ENCODE measurements at regions not wholly inside any gene's neighbourhood (a gene's known extent, or its start where the extent isn't known, plus 50 kb on each side); places are given as distances from the start of the nearest gene placed in this dataset.
"Not testable (repeated sequence)": the region's sequence is repeated elsewhere in the genome, so short reads cannot be mapped to it uniquely, and the experiment has no call there.

- H3K9me3 Mint-ChIP-seq, result peaks cover 9% of the 10 kb centered on the region
- intact Hi-C loops (cut with micrococcal nuclease), result no loop called here
- H3K4me1 Mint-ChIP-seq (ENCODE audit: low read depth), result no peaks in the 10 kb centered on the region
- DNase-seq (ENCODE audit: low spot score), result no peak
- H3K36me3 Mint-ChIP-seq (ENCODE audit: low read depth), result no peaks in the 10 kb centered on the region
- H3K27me3 Mint-ChIP-seq (ENCODE audit: insufficient read depth), result no peaks in the 10 kb centered on the region
- no peak overlapping the region for H3K27ac Mint-ChIP-seq
- H3K4me3 Mint-ChIP-seq, result no peak overlapping the region
Observed at GRCh38 chr2:149686136-149687051, 98.8 kb upstream of the MMADHC start.

GRCh38 chr2:149685401-149685800 is 97.8 kb upstream of the MMADHC start:
- H3K27ac Mint-ChIP-seq; H3K27me3 Mint-ChIP-seq (ENCODE audit: insufficient read depth); DNase-seq (ENCODE audit: low spot score); intact Hi-C loops (cut with micrococcal nuclease); H3K9me3 Mint-ChIP-seq; H3K36me3 Mint-ChIP-seq (ENCODE audit: low read depth); H3K4me1 Mint-ChIP-seq (ENCODE audit: low read depth); H3K4me3 Mint-ChIP-seq: not testable (repeated sequence)

DNA sequence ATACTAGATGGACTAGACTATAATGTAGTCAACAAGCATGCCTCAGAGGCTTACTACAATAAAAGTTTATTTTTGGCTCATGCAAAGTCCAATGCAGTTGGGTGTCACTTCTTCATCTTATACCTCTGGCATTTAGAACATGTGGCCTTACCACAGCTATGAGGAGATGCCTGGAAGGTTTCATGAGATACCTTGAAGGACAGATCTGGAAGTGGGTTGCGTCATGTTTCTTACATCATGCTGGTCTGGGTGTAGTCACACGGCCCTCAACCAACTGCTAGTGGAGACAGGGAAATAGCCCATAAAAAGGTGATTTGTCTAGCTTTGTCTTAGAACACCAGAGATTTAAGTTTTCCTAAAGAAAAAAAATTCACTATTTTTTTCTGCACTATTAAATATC is 91.7 kb upstream of the MMADHC start:
- Mint-ChIP-seq H3K4me3 (no peak overlapping the region), H3K27ac (no peak overlapping the region), H3K27me3 (ENCODE audit: insufficient read depth) (no peaks in the 10 kb centered on the region), H3K4me1 (ENCODE audit: low read depth) (no peaks in the 10 kb centered on the region), H3K36me3 (ENCODE audit: low read depth) (no peaks in the 10 kb centered on the region), H3K9me3 (no peaks in the 10 kb centered on the region)
- no peak for DNase-seq (ENCODE audit: low spot score)
- intact Hi-C loops (cut with micrococcal nuclease), result no loop called here

DNA sequence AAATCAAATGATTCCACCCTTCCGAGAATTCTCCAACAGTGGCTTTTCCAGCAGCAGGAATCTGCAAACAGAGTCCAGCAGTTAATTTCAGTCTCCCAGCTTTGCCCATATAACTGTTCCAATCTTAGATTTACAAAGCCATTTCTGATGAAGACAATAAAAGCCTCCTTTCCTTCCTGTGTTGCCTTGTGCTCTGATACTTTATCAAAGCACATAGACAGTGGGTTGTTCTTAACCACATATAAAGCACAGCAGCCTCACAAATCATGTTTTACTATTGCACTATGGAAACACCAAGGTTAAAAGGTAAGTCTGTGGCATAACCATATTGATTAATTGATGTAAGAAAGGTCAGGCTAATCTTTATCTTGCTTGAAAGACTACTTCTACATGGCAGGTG is 89.8 kb upstream of the MMADHC start:
- Mint-ChIP-seq H3K27ac (no peak overlapping the region), H3K4me1 (ENCODE audit: low read depth) (no peaks in the 10 kb centered on the region), H3K27me3 (ENCODE audit: insufficient read depth) (no peaks in the 10 kb centered on the region), H3K4me3 (no peak overlapping the region), H3K36me3 (ENCODE audit: low read depth) (no peaks in the 10 kb centered on the region), H3K9me3 (no peaks in the 10 kb centered on the region)
- no peak for DNase-seq (ENCODE audit: low spot score)
- intact Hi-C loops (cut with micrococcal nuclease), result no loop called here

DNA sequence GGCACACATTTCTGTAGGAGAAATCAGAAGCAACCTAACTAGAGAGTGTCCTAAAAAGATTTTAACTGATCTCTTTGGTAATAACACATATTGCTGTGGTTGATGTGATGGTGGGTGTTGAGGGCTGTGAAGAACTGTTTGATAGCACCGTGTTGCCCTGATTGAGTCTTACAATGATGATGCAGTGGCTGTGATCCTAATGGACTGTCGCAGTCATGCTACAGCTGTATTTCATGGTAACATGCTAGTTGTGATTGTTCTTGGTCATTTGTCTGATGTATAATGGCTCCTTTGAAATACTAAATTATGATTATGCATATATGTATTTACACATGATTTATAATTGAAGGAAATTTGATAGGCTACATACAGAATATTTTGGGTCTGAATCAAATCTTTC is 82.5 kb upstream of the MMADHC start:
- no peak for DNase-seq (ENCODE audit: low spot score)
- Mint-ChIP-seq H3K4me3 (no peak overlapping the region), H3K9me3 (no peaks in the 10 kb centered on the region), H3K27me3 (ENCODE audit: insufficient read depth) (no peaks in the 10 kb centered on the region), H3K27ac (no peak overlapping the region), H3K36me3 (ENCODE audit: low read depth) (no peaks in the 10 kb centered on the region), H3K4me1 (ENCODE audit: low read depth) (no peaks in the 10 kb centered on the region)
- intact Hi-C loops (cut with micrococcal nuclease), result no loop called here

GRCh38 chr2:149666809-149667320 is 79.3 kb upstream of the MMADHC start:
- intact Hi-C loops (cut with micrococcal nuclease), result no loop called here
- Mint-ChIP-seq H3K27me3 (ENCODE audit: insufficient read depth) (no peaks in the 10 kb centered on the region), H3K4me3 (no peak overlapping the region)

GRCh38 chr2:149664896-149665295 is 77.3 kb upstream of the MMADHC start:
- no peaks in the 10 kb centered on the region for H3K4me1 Mint-ChIP-seq (ENCODE audit: low read depth)
- intact Hi-C loops (cut with micrococcal nuclease), result no loop called here
- H3K27me3 Mint-ChIP-seq (ENCODE audit: insufficient read depth), result no peaks in the 10 kb centered on the region
- no peak overlapping the region for H3K4me3 Mint-ChIP-seq
- no peaks in the 10 kb centered on the region for H3K36me3 Mint-ChIP-seq (ENCODE audit: low read depth)
- no peak for DNase-seq (ENCODE audit: low spot score)
- H3K27ac Mint-ChIP-seq, result no peak overlapping the region
- no peaks in the 10 kb centered on the region for H3K9me3 Mint-ChIP-seq

More at GRCh38 chr2:149666809-149667320, 79.3 kb upstream of the MMADHC start:
- no peaks in the 10 kb centered on the region for H3K4me1 Mint-ChIP-seq (ENCODE audit: low read depth)
- no peaks in the 10 kb centered on the region for H3K9me3 Mint-ChIP-seq
- no peaks in the 10 kb centered on the region for H3K36me3 Mint-ChIP-seq (ENCODE audit: low read depth)
- DNase-seq (ENCODE audit: low spot score), result no peak
- H3K27ac Mint-ChIP-seq, result no peak overlapping the region

DNA sequence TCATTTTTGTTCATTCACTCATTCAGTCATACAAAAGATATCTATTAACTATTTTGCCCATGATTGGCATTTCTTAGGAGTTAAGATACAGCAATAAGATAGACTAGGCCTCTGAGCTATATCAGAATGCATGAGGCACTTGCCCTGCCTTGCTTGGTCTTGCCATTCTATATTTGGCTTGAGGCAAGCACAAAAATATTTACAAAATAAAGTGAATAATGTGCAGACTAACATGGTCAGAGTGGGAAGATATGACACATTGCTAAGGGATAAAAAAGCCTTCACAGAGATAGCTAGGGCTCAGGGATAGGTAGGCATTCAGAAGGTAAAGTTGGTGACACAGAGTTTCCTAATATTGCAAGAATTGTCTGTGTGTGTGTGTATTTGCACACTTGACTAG is 75.0 kb upstream of the MMADHC start:
- intact Hi-C loops (cut with micrococcal nuclease), result no loop called here
- Mint-ChIP-seq H3K4me3 (no peak overlapping the region), H3K4me1 (ENCODE audit: low read depth) (no peaks in the 10 kb centered on the region), H3K27me3 (ENCODE audit: insufficient read depth) (no peaks in the 10 kb centered on the region), H3K36me3 (ENCODE audit: low read depth) (no peaks in the 10 kb centered on the region), H3K27ac (no peak overlapping the region), H3K9me3 (no peaks in the 10 kb centered on the region)
- no peak for DNase-seq (ENCODE audit: low spot score)

DNA sequence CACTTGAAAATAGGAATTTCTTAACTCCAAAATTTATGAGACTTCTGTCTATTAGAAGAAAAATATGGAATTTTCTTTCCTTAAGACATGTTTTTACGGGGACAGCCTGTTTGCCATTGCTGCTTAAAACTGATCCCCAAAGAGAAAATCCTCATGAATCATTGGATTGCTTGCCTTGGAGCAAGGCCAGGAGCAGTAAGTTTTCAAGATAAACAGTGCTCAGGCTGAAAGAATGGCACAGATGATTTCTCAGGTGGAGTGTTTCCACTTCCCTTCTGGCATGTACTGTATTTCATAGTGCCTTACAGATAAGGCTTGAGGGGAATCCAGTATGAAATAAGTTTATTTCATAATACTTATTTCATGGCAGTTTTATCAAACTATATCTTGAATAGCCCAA is 74.3 kb upstream of the MMADHC start:
- H3K27me3 Mint-ChIP-seq (ENCODE audit: insufficient read depth), result no peaks in the 10 kb centered on the region
- no peaks in the 10 kb centered on the region for H3K4me1 Mint-ChIP-seq (ENCODE audit: low read depth)
- H3K27ac Mint-ChIP-seq, result no peak overlapping the region
- intact Hi-C loops (cut with micrococcal nuclease), result no loop called here
- no peak overlapping the region for H3K4me3 Mint-ChIP-seq
- DNase-seq (ENCODE audit: low spot score), result no peak
- no peaks in the 10 kb centered on the region for H3K9me3 Mint-ChIP-seq
- H3K36me3 Mint-ChIP-seq (ENCODE audit: low read depth), result no peaks in the 10 kb centered on the region

GRCh38 chr2:149658553-149658952 is 71.0 kb upstream of the MMADHC start:
- no peaks in the 10 kb centered on the region for H3K27me3 Mint-ChIP-seq (ENCODE audit: insufficient read depth)
- H3K9me3 Mint-ChIP-seq, result peaks cover 5% of the 10 kb centered on the region
- H3K27ac Mint-ChIP-seq, result no peak overlapping the region
- H3K4me1 Mint-ChIP-seq (ENCODE audit: low read depth), result no peaks in the 10 kb centered on the region
- no peak for DNase-seq (ENCODE audit: low spot score)
- no peaks in the 10 kb centered on the region for H3K36me3 Mint-ChIP-seq (ENCODE audit: low read depth)
- intact Hi-C loops (cut with micrococcal nuclease), result no loop called here
- H3K4me3 Mint-ChIP-seq, result no peak overlapping the region

- no peak overlapping the region for H3K4me3 Mint-ChIP-seq
- no peaks in the 10 kb centered on the region for H3K4me1 Mint-ChIP-seq (ENCODE audit: low read depth)
- H3K27me3 Mint-ChIP-seq (ENCODE audit: insufficient read depth), result no peaks in the 10 kb centered on the region
Observed at GRCh38 chr2:149657401-149658040, 69.9 kb upstream of the MMADHC start.

GRCh38 chr2:149656996-149657395 is 69.4 kb upstream of the MMADHC start:
- no peak overlapping the region for H3K4me3 Mint-ChIP-seq
- no peaks in the 10 kb centered on the region for H3K36me3 Mint-ChIP-seq (ENCODE audit: low read depth)
- intact Hi-C loops (cut with micrococcal nuclease), result no loop called here
- no peaks in the 10 kb centered on the region for H3K27me3 Mint-ChIP-seq (ENCODE audit: insufficient read depth)
- H3K9me3 Mint-ChIP-seq, result peaks cover 5% of the 10 kb centered on the region
- H3K4me1 Mint-ChIP-seq (ENCODE audit: low read depth), result no peaks in the 10 kb centered on the region
- DNase-seq (ENCODE audit: low spot score), result no peak
- H3K27ac Mint-ChIP-seq, result no peak overlapping the region

More at GRCh38 chr2:149657401-149658040, 69.9 kb upstream of the MMADHC start:
- Mint-ChIP-seq H3K27ac (no peak overlapping the region), H3K36me3 (ENCODE audit: low read depth) (no peaks in the 10 kb centered on the region), H3K9me3 (peaks cover 5% of the 10 kb centered on the region)
- no peak for DNase-seq (ENCODE audit: low spot score)
- intact Hi-C loops (cut with micrococcal nuclease), result no loop called here

DNA sequence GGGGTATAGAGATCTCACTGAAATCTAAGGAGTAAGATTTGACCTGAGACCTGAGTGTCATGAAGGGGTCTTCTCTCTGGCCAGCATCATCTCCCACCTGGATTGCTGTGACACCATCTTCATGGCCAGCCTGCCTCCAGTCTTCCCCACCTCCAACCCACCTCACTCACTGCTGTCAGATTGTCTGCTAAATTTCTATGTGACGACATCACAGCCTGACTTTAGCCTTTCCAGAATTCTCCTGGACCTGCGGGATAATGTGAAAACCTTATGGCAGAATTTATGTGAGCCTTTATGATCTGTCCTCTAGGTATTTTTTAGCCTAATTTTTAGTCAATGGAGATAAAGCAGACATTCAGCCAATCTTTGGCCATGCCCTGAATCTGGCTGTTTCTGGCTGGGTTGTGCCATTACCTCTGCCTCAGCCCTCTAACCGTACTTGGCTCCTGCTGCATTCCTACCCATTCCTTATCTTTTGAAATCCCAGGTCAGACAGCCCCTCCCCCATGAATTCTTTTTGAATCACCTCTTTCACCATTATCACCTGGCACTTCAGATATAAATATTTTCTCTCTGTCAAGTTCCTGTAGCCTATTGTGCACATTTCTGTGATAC is 66.4 kb upstream of the MMADHC start:
- H3K27me3 Mint-ChIP-seq (ENCODE audit: insufficient read depth), result no peaks in the 10 kb centered on the region
- no peak overlapping the region for H3K27ac Mint-ChIP-seq
- H3K9me3 Mint-ChIP-seq, result peaks cover 5% of the 10 kb centered on the region
- H3K4me1 Mint-ChIP-seq (ENCODE audit: low read depth), result no peaks in the 10 kb centered on the region
- intact Hi-C loops (cut with micrococcal nuclease), result no loop called here
- H3K4me3 Mint-ChIP-seq, result no peak overlapping the region
- DNase-seq (ENCODE audit: low spot score), result no peak
- no peaks in the 10 kb centered on the region for H3K36me3 Mint-ChIP-seq (ENCODE audit: low read depth)

Measured in activated T-helper 1 cell treated with anti-CD3 and anti-CD28 coated beads, Interleukin-12 subunit alpha, Interleukin-12 subunit beta, Interleukin-2, Interleukin-4 antibody, amounts not matched to agents 30 ng/mL and 10 ng/mL and 1 ng/mL, durations not matched to agents 14 hours and 24 hours and 36 hours (primary cell).